A673 (cell line): ENCODE measurements at regions not wholly inside any gene's neighbourhood (a gene's known extent, or its start where the extent isn't known, plus 50 kb on each side); places are given as distances from the start of the nearest gene placed in this dataset.
A peak's percentile ranks its signal among the peaks of the same experiment; 100 is the strongest.

Source experiments
- BruUV-seq: library from RNA; stranded (reverse); fragments of 400-500 nt; replicated peaks from 2 replicates; lab custom pipeline; 2021; lab: Mats Ljungman, UMichigan
- CTCF ChIA-PET: fragments of 300-600 bp; sonication (Branson Sonifier 250); formaldehyde crosslinking; loops from one replicate; lab custom pipeline; 2022; ENCODE audit warnings: antibody characterized with exemption; lab: Charles Lee
- POLR2A ChIA-PET: fragments of 300-600 bp; sonication (Branson Sonifier 250); formaldehyde crosslinking; loops from one replicate; lab custom pipeline; 2022; ENCODE audit warnings: antibody characterized with exemption; ENCODE audit not compliant: low non-redundant PET; lab: Charles Lee
- DNase-seq: peaks from one replicate; pipeline ENCODE4 v3.0.0-alpha.2; 2015; ENCODE audit warnings: low spot score
- H3K27ac ChIP-seq: fragments of 200-600 bp; sonication (generic); 2 replicates; pipeline ENCODE4 v1.5.1; 2016; ENCODE audit warnings: mixed run types, low read depth, mild to moderate bottlenecking, mixed read lengths, antibody characterized with exemption, low read length; ENCODE audit not compliant: poor library complexity, severe bottlenecking
- H3K27me3 ChIP-seq: fragments of 200-600 bp; sonication (generic); replicated peaks from 2 replicates; pipeline ENCODE4 v1.6.1; 2017; ENCODE audit warnings: mixed run types, low read depth, mild to moderate bottlenecking, mixed read lengths, antibody characterized with exemption, low read length; ENCODE audit not compliant: insufficient read depth, poor library complexity
- H3K36me3 ChIP-seq: fragments of 200-600 bp; sonication (generic); 2 replicates; pipeline ENCODE4 v1.6.1; 2016; ENCODE audit warnings: mixed run types, mild to moderate bottlenecking, mixed read lengths, antibody characterized with exemption, low read length; ENCODE audit not compliant: insufficient read depth, poor library complexity, severe bottlenecking
- H3K4me1 ChIP-seq: fragments of 200-600 bp; sonication (generic); 2 replicates; pipeline ENCODE4 v1.6.1; 2017; ENCODE audit warnings: mixed run types, mild to moderate bottlenecking, mixed read lengths, antibody characterized with exemption, low read length; ENCODE audit not compliant: insufficient read depth, poor library complexity, severe bottlenecking
- H3K4me3 ChIP-seq: fragments of 200-600 bp; sonication (generic); 2 replicates; pipeline ENCODE4 v1.5.1; 2016; ENCODE audit warnings: low read depth, mixed run types, mild to moderate bottlenecking, mixed read lengths, low read length; ENCODE audit not compliant: poor library complexity, severe bottlenecking
- H3K9me3 ChIP-seq: fragments of 200-600 bp; sonication (generic); 2 replicates; pipeline ENCODE4 v1.6.1; 2016; ENCODE audit warnings: mixed run types, low read depth, mild to moderate bottlenecking, mixed read lengths, antibody characterized with exemption, low read length; ENCODE audit not compliant: poor library complexity, severe bottlenecking
- CTCF ChIP-seq: fragments of 300-800, 200-600 bp; sonication (generic); conservative IDR thresholded peaks from 2 replicates; pipeline ENCODE4 v1.5.1; 2017; ENCODE audit warnings: low read depth, mild to moderate bottlenecking, antibody characterized with exemption, low read length, moderate library complexity, mixed read lengths
- EZH2 ChIP-seq: fragments of 200-600 bp; sonication (generic); IDR thresholded peaks from 2 replicates; pipeline ENCODE4 v1.6.1; 2017; ENCODE audit warnings: borderline replicate concordance, low read depth, mild to moderate bottlenecking, mixed read lengths, antibody characterized with exemption, low read length; ENCODE audit not compliant: poor library complexity, severe bottlenecking
- intact Hi-C: fragments of 100-400 bp; cut with micrococcal nuclease; formaldehyde crosslinking; loops from one replicate; pipeline ENCODE4 v1.10.0; 2022; ENCODE audit not compliant: unreplicated experiment

DNA sequence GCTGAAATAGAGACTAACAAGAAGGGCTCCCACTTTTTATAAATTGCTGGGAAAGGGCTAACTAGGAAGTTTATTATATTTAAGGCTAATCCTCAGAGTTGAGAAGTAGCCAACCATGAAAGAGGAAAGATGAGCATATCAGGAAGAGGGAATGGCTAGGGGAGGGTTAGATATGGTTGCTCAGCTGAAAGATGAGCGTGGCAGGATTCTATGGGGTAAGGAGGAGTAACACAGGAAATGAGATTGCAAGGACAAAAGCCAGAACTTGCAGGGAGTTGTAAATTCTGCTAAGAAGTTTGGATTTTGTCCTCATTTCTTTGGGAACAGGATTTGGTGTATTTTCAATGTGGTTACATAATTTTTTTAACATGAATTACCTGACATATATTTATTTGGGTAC is 127.4 kb upstream of the ATP2B1 start:
- peaks cover 7% of the 10 kb centered on the region for H3K4me1 ChIP-seq
- no peak overlapping the region for H3K4me3 ChIP-seq
- ChIA-PET CTCF (no interaction called here), POLR2A (no interaction called here)
- H3K27me3 ChIP-seq: no peaks in the 10 kb centered on the region
- TF ChIP-seq CTCF (no peak), EZH2 (no peak)
- no peaks in the 10 kb centered on the region for H3K36me3 ChIP-seq
- intact Hi-C loops: no loop called here
- H3K27ac ChIP-seq: no peak overlapping the region
- no TSS peak for BruUV-seq
- DNase-seq: peak; percentile 51
- H3K9me3 ChIP-seq: no peaks in the 10 kb centered on the region

DNA sequence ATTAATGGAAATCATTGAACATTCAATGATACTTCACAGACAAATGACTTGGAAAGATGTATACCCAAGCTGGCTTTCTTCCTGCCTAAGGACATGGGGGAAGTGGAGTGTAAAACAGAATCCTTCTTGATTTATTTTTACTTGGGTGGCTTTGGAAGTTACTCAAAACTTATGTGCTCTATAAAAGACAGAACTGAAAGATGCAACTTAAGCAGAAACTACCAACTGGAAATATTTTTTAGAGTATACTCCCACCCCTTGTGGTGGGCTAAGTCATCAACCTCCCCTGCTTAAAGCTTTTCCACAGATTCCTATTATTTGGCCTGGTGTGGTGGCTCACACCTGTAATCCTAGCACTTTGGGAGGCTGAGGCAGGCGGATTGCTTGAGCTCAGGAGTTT is 126.0 kb upstream of the ATP2B1 start:
- peaks cover 7% of the 10 kb centered on the region for H3K4me1 ChIP-seq
- BruUV-seq: no TSS peak
- H3K4me3 ChIP-seq: no peak overlapping the region
- H3K9me3 ChIP-seq: no peaks in the 10 kb centered on the region
- no peaks in the 10 kb centered on the region for H3K27me3 ChIP-seq
- intact Hi-C loops: no loop called here
- no peak overlapping the region for H3K27ac ChIP-seq
- TF ChIP-seq EZH2: no peak
- TF ChIP-seq CTCF: no peak
- ChIA-PET CTCF (no interaction called here), POLR2A (interaction anchor here (0.5 kb wide), 1 partner anchor 834 kb away, joined by 3 read pairs; no protein-coding TSS in a partner anchor)
- no peaks in the 10 kb centered on the region for H3K36me3 ChIP-seq
- DNase-seq: no peak

GRCh38 chr12:89833337-89834252 is 125.0 kb upstream of the ATP2B1 start:
- intact Hi-C loops: no loop called here
- ChIA-PET CTCF (no interaction called here), POLR2A (interaction anchor here (0.5 to 0.6 kb wide), 2 partner anchors 21 to 835 kb away, joined by 3 read pairs; no protein-coding TSS in a partner anchor)
- Histone ChIP-seq H3K4me3 (no peak overlapping the region), H3K36me3 (no peaks in the 10 kb centered on the region), H3K27me3 (no peaks in the 10 kb centered on the region), H3K4me1 (peaks cover 7% of the 10 kb centered on the region), H3K9me3 (no peaks in the 10 kb centered on the region), H3K27ac (no peak overlapping the region)
- TF ChIP-seq CTCF (no peak), EZH2 (no peak)
- DNase-seq: no peak
- BruUV-seq: no TSS peak
